HepG2 (cell line): ENCODE measurements at regions not wholly inside any gene's neighbourhood (a gene's known extent, or its start where the extent isn't known, plus 50 kb on each side); places are given as distances from the start of the nearest gene placed in this dataset.

Source experiments
- HMGXB3 ChIP-seq: sonication (generic); formaldehyde crosslinking; IDR thresholded peaks from 2 replicates; pipeline ENCODE4 v1.4.0; 2020; ENCODE audit warnings: missing genetic modification reagents, borderline replicate concordance
- SRSF1 ChIP-seq: fragments of 200-400 bp; formaldehyde crosslinking; optimal IDR thresholded peaks from 2 replicates; pipeline ENCODE3; 2017; ENCODE audit warnings: mild to moderate bottlenecking, low read depth, low read length, moderate library complexity
- ZNF24 ChIP-seq: fragments of 450-650 bp; IDR thresholded peaks from 2 replicates; pipeline ENCODE4 v1.6.1; 2017; ENCODE audit warnings: antibody characterized with exemption, mild to moderate bottlenecking
- TF ChIP-seq, protein P1 (sequence below): IDR thresholded peaks from 2 replicates; pipeline ENCODE4 v1.6.1; 2012; ENCODE audit warnings: inconsistent platforms
- TF ChIP-seq, protein P2 (sequence below): sonication (generic); formaldehyde crosslinking; IDR thresholded peaks from 2 replicates; pipeline ENCODE4 v1.4.0; 2020; ENCODE audit warnings: low read depth, mild to moderate bottlenecking, missing genetic modification reagents

DNA sequence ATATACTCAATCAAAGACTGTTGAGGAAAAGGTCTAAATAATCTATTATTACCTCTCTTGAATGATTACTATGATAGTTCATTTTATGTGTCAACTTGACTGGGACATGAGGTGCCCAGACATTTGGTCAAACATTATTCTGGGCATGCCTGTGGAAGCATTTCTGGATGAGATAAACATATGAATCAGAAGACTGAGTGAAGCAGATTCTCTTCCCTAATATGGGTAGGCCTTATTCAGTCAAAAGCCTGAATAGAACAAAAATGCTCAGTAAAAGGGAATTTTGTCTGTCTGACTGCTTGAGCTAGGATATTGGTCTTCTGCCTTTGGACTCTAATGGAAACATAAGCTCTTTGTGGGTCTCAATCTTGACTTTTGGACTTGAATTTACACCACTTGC lies 73.3 kb upstream of the SOX13 start:
- TF ChIP-seq SRSF1 (no peak), ZNF24 (no peak), HMGXB3 (CRISPR knock-in tag) (no peak)
- TF ChIP-seq, protein P1, sequence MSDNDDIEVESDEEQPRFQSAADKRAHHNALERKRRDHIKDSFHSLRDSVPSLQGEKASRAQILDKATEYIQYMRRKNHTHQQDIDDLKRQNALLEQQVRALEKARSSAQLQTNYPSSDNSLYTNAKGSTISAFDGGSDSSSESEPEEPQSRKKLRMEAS: no peak
- TF ChIP-seq, protein P2, sequence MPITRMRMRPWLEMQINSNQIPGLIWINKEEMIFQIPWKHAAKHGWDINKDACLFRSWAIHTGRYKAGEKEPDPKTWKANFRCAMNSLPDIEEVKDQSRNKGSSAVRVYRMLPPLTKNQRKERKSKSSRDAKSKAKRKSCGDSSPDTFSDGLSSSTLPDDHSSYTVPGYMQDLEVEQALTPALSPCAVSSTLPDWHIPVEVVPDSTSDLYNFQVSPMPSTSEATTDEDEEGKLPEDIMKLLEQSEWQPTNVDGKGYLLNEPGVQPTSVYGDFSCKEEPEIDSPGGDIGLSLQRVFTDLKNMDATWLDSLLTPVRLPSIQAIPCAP: no peak
